GM19238 (cell line): ENCODE measurements at regions not wholly inside any gene's neighbourhood (a gene's known extent, or its start where the extent isn't known, plus 50 kb on each side); places are given as distances from the start of the nearest gene placed in this dataset.

Source experiments
- DNase-seq: peaks from one replicate; pipeline ENCODE4 v3.0.0; 2011; ENCODE audit warnings: low spot score; ENCODE audit not compliant: insufficient read length

DNA sequence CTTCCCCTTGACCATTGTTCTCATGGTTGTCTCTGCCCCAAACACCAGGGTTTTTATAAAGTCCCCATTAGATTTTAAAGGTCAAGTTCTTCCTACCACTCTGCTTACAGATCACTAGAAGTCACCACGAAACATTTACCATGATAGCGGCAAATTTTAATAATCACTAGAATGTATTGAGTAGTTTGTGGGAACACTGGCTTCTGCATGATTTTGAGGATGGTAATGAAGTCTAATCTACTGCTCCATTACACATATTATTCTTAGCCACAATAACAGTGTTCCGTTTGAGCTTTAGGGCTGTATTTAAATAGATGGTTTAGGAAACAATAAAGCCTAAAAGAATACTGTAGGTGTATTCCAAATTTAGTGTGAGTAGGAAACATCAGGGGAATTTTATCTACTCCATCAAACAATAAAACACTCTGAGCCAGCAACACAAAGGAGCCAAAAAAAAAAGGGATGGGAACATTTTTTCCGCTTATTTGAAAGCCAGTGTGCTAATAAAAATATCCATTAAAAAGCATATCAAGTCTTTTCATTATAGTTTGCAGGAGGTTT is 49.7 kb downstream of the KLF12 start:
- no peak for DNase-seq

DNA sequence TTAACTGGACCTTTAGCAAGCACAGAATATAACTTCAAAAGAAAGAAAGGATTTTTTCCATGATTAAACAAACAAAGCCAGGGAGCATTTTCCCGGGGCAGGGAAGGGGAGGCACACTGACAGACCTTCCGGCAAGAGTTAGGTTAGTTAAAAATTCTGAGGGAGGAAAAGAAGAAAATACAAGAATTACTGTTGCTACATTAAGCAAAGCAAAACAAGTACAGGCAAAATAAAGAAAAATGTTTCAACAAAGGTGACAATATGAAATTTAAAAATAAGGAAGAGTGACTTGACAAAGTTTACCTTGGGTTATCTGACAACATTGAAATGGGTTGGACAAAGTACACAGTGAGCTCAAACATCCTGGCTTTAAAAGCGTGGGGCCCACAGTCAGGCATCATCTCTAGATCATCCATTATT is 51.5 kb downstream of the KLF12 start:
- DNase-seq = no peak

DNA sequence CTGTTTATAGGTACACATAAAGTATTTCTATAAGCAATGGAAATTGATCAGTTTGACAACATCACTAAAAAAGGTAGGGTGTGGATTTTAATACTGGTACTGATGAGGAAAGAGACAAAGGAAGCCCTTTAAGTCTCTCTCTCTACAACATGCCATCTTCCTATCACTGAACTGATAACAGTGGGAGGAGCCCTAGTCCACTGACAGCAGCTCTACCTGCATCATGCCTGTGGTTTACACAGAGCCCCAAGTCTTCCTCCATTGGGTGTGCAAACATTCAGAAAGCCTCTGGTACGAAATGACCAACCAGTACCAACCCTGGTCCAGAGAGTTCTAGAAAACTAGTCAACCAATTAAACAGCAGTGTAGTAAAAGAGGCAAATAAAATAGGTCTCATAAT is 53.4 kb downstream of the KLF12 start:
- DNase-seq = no peak

GRCh38 chr13:74077792-74078191 is 56.4 kb downstream of the KLF12 start:
- no peak for DNase-seq

DNA sequence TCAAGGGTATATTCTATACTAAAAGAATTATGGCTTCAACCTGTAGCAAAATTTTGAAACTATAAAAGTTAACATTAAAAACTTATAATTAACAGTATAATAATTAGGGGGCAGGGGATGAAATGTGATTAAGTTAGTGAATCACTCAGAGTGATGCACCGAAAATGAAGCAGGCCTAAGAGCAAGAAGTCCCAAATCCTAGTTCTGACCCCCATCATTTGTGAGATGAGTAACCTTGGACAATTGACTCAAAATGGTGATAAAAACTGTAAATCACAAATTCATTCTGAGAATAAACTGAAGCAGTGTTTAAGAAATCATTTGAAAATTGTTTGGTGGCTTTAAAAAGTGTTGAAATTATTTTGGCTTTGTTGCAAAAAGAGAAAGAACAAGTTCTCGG is 56.8 kb downstream of the KLF12 start:
- no peak for DNase-seq

DNA sequence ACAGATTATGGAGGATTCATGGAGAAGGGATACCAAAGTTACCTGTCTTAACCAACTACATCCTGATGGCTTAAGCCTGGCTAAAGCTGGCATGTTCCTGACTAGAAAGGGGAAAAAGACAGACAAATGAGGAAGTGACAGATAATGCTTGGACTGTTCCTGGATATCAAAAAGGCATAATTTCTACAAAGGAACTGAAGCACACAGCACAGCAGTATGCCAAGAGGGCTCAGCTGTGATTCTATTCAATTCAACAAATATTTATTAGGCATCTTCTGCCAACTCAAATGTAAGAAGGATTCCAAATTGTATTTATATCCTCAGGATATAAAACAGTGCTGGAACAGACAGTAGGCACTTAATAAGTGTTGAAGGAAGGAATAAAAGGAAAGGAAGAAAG is 59.5 kb downstream of the KLF12 start:
- DNase-seq = no peak

- no peak for DNase-seq
These were observed 60.9 kb downstream of the KLF12 start for GRCh38 chr13:74073274-74073673.

DNA sequence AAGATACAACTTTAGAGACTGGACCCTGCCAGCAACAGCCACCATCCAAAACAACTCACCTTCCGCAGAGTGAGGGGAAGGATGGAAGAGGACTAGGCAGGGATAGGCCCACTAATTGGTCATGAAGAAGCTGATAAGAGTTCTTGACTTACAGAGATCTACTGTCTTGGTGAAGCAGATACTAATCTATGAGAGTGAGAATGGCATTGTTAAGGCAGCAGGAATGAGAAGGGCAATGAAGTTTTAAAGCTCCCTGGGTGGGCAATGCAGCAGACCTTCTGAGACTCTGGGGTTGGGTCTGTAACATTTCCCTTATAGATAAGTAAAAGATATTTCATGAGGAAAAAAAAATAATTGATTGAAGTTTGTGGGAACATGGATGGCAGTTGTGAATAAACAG is 63.7 kb downstream of the KLF12 start:
- no peak for DNase-seq

- no peak for DNase-seq
These were observed 64.1 kb downstream of the KLF12 start for GRCh38 chr13:74070065-74070464.

DNA sequence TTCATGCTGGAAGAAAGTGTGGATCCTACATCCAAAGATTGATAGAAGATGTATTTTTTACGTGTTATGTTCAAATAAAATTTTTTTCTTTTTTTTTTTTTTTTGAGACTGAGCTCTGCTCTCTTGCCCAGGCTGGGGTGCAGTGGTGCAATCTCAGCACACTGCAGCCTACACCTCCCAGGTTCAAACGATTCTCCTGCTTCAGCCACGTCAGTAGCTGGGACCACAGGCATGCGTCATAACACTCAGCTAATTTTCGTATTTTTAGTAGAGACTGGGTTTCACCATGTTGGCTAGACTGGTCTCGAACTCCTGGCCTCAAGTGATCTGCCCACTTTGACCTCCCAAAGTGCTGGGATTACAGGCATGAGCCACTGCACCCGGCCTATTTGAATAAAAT is 65.7 kb downstream of the KLF12 start:
- DNase-seq = no peak

GRCh38 chr13:74067818-74068217 is 66.4 kb downstream of the KLF12 start:
- DNase-seq = no peak

DNA sequence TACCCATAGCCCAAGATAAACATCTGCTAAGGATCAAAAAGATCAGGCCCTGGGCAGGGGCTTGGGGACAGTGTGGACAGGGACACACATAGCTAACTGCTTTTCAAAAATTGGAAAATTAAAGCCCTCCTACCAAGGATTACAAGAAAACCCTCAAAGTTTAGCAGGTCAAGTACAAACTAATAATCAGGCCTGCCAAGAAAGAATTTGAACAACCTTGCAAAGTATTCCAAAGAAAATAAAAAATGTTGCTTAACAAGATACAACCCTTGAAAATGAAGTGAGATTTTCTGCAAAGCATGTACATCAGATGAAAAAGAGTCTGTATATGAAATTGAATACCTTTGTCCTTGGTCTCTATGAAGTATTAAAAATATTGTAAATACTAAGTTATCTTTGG is 67.3 kb downstream of the KLF12 start:
- DNase-seq = no peak

DNA sequence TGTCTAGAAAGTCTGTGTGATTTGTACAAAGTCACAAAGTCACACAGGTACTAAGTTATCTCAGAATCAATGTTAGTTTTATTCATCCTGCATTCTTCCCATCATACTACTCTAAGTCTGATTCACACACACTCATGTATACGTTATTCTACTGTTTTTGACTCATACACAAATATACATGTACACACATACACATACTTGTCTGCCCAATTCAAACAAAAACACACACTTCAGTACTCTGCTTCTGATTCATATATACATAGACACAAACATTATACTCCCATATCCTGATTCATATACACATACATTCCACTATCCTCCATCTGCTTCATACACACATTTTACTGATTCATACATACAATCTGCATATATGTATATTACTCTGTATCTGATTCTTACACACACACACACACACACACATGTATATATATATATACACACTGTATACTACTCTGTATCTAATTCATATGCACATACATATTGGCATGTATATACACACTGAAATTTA is 69.3 kb downstream of the KLF12 start:
- DNase-seq = no peak

- DNase-seq = no peak
These were observed 70.6 kb downstream of the KLF12 start for GRCh38 chr13:74063533-74064100.

DNA sequence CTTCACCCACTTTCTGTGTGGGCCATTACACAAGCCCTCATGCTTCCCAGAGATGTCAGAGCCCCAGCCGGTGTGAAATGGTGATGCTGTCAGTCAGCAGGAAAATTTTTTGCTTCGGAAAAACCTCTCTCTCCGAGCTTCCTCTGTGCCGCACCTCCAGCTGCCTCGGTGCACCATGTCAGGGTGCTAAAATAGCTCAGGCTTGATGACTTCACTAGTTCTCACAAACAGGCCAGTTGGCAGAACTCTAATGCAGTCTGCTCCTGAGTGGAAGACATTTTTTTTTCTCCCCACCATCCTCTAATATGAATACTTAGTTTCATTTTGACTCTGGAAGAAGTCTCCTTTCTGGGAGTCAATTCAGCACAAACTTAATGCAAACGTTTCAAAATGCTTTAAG is 71.3 kb downstream of the KLF12 start:
- DNase-seq = no peak

- no peak for DNase-seq
These were observed 72.1 kb downstream of the KLF12 start for GRCh38 chr13:74061926-74062595.

DNA sequence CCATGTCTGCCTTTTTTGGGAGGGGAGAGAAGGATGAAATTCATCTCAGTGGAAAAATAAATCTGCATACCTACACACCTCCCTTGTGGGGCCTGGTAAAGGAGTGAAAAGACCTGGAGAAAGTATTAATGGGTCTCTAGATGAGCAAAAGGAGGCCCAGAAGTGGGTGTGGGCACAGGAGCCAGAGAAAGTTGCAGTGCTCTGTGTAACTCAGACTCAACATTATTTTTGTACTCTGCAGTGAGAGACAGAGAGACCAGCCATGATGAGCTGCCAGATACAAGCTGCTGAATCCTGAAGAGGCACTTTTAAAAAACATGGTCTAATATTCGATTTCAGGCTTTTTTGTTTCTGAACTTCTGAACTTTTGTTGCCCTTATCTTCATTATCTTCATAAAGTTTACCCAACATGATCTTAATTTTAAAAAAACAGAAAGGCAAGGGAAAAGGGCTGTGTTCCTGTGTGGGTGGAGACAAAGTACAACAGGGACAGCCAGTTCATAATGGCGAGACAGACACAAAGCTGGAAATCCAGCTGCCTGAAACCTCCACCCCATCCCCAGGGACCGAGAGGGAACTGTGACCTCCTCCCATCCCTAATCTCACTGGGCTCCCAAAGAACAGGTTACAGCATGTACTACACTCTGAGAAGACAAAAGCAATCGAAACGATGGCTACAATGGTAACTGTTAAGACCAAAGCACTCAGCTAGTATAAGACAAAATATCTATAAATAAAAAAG is 77.2 kb downstream of the KLF12 start:
- no peak for DNase-seq

GRCh38 chr13:74052402-74052928 is 81.7 kb downstream of the KLF12 start:
- no peak for DNase-seq

DNA sequence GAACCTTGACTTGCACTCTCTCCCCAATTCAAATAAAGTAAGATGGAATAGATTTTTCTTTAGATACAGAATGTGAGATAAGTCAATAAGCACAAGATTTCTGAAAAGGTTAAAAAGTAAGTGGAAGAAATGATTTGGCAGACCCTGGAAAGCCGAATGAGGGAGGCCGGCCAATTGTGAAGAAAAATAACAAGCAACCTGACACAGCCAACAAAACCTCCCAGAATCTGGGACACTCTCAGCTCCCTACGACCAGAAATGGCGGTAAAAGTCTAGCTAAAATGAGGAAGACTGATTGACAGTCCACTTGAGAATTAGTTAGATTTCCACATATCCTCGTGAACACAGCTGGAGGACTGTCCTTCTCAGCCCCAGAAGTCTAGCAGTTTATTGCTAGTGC is 85.4 kb downstream of the KLF12 start:
- no peak for DNase-seq

- no peak for DNase-seq
These were observed 86.1 kb downstream of the KLF12 start for GRCh38 chr13:74047931-74048600.

DNA sequence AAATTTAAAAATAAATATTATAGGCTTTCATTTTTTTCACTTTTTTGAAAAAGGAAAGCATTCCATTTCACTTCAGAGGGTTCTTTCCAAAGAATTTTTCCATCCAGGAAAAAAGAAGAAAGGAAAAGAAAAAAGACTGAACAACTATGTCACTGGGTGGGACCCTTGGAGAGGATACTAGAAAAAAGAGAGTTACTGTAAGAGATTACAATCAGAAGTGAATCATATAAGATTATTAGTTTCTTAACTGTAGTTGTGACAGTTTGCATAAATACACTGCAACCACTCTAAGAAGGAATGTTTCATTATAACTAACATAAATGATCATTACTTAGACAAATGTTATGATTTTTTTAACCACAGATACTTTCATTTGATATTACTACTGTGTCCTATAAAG is 87.8 kb downstream of the KLF12 start:
- no peak for DNase-seq

DNA sequence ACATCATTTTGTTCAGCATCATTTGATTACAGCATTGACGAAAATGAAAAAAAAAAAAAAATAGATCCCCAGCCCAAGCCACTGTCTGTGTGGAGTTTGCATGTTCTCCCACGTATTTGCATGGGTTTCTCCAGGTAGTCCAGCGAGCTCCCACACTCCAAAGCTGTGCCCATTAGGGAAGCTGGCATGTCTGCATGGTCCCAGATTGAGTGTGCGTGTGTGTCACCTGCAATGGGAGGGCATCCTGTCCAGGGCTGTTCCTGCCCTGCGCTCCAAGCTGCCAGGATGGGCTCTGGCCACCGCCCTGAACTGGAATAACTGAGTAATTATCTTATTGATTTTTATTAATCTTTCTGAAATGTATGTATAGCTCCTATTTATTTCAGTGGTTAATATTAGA is 88.6 kb downstream of the KLF12 start:
- no peak for DNase-seq
